SU-DHL-6 (cell line): ENCODE measurements at regions not wholly inside any gene's neighbourhood (a gene's known extent, or its start where the extent isn't known, plus 50 kb on each side); places are given as distances from the start of the nearest gene placed in this dataset.

ENCODE experiments used
- H2AFZ ChIP-seq: fragments of 200-600 bp; sonication (generic); 2 replicates; pipeline ENCODE4 v1.6.1; 2014; ENCODE audit warnings: low read depth, mild to moderate bottlenecking, moderate library complexity, mixed read lengths, antibody characterized with exemption, low read length; ENCODE audit not compliant: severe bottlenecking
- H3F3A ChIP-seq: fragments of 200-600 bp; shearing (Covaris generic); 2 replicates; pipeline ENCODE4 v1.6.0; 2016; ENCODE audit warnings: antibody characterized with exemption, mild to moderate bottlenecking; ENCODE audit not compliant: insufficient read depth
- H3K27ac ChIP-seq: fragments of 200-600 bp; sonication (generic); 2 replicates; pipeline ENCODE4 v1.5.1; 2016; ENCODE audit warnings: low read depth, mild to moderate bottlenecking, low read length, moderate library complexity, mixed read lengths
- H3K27me3 ChIP-seq: fragments of 200-600 bp; sonication (generic), shearing (Covaris generic); 2 replicates; pipeline ENCODE4 v1.6.0; 2014; ENCODE audit warnings: mild to moderate bottlenecking, low read length
- H3K36me3 ChIP-seq: fragments of 200-600 bp; sonication (generic); 2 replicates; pipeline ENCODE4 v1.6.1; 2014; ENCODE audit warnings: mild to moderate bottlenecking, low read length, mixed read lengths
- H3K4me2 ChIP-seq: fragments of 300-600, 200-600 bp; shearing (Covaris generic), sonication (generic); 2 replicates; pipeline ENCODE4 v1.6.0; 2014; ENCODE audit warnings: low read length, low read depth, mild to moderate bottlenecking; ENCODE audit not compliant: poor library complexity, severe bottlenecking
- H3K4me3 ChIP-seq: fragments of 200-600 bp; sonication (generic); 2 replicates; pipeline ENCODE4 v1.5.1; 2014; ENCODE audit warnings: antibody characterized with exemption, low read length, mild to moderate bottlenecking, mixed read lengths; ENCODE audit not compliant: insufficient read depth, poor library complexity, severe bottlenecking
- H3K79me2 ChIP-seq: fragments of 200-600 bp; sonication (generic); 2 replicates; pipeline ENCODE4 v1.6.1; 2014; ENCODE audit warnings: mild to moderate bottlenecking, low read length, moderate library complexity; ENCODE audit not compliant: insufficient read depth
- H3K9ac ChIP-seq: fragments of 200-600 bp; sonication (generic); 2 replicates; pipeline ENCODE4 v1.7.0; 2014; ENCODE audit warnings: mild to moderate bottlenecking, low read length
- H3K9me2 ChIP-seq: fragments of 200-600 bp; sonication (generic); replicated peaks from 2 replicates; pipeline ENCODE4 v1.6.1; 2014; ENCODE audit warnings: low read length; ENCODE audit not compliant: insufficient read depth
- H3K9me3 ChIP-seq: fragments of 200-600 bp; sonication (generic); 2 replicates; pipeline ENCODE4 v1.6.1; 2014; ENCODE audit warnings: low read length, mixed read lengths; ENCODE audit not compliant: insufficient read depth
- H4K20me1 ChIP-seq: fragments of 200-600 bp; sonication (generic); 2 replicates; pipeline ENCODE4 v1.6.1; 2014; ENCODE audit warnings: low read depth, mild to moderate bottlenecking, antibody characterized with exemption, low read length, moderate library complexity, mixed read lengths
- EZH2phosphoT487 ChIP-seq: fragments of 200-600 bp; sonication (generic), shearing (Covaris generic); conservative IDR thresholded peaks from 2 replicates; pipeline ENCODE4 v1.6.1; 2018; ENCODE audit warnings: mild to moderate bottlenecking, antibody characterized with exemption, low read length, moderate library complexity, mixed read lengths
- TF ChIP-seq, protein P1 (sequence below): fragments of 200-600 bp; sonication (generic); IDR thresholded peaks from one replicate; pipeline ENCODE4 v1.5.1; 2017; ENCODE audit warnings: antibody characterized with exemption, mild to moderate bottlenecking, low read length, moderate library complexity; ENCODE audit not compliant: insufficient read depth, poor library complexity, severe bottlenecking

DNA sequence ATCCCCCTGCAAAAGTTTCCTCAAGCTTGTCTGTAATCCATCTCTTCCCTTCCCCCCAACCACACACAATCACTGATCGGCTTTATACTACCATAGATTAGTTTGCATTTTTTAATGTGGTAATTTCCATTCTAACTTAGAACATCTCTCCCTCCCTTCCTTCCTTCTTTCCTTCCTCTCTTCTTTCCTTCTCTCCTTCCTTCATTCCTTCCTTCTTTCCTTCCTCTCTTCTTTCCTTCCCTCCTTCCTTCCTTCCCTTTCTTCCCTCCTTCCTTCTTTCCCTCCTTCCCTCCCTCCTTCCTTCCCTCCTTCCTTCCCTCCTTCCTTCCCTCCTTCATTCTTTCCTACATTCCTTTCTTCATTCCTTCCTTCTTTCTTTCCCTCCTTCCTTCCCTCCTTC lies 166.2 kb upstream of the MSX2 start:
- H3K36me3 ChIP-seq: no peaks in the 10 kb centered on the region
- no peak overlapping the region for H2AFZ ChIP-seq
- H3K4me3 ChIP-seq: no peak overlapping the region
- H3K27ac ChIP-seq: no peak overlapping the region
- H3K9me3 ChIP-seq: no peaks in the 10 kb centered on the region
- no peaks in the 10 kb centered on the region for H3K79me2 ChIP-seq
- no peak overlapping the region for H3K4me2 ChIP-seq
- TF ChIP-seq, protein P1, sequence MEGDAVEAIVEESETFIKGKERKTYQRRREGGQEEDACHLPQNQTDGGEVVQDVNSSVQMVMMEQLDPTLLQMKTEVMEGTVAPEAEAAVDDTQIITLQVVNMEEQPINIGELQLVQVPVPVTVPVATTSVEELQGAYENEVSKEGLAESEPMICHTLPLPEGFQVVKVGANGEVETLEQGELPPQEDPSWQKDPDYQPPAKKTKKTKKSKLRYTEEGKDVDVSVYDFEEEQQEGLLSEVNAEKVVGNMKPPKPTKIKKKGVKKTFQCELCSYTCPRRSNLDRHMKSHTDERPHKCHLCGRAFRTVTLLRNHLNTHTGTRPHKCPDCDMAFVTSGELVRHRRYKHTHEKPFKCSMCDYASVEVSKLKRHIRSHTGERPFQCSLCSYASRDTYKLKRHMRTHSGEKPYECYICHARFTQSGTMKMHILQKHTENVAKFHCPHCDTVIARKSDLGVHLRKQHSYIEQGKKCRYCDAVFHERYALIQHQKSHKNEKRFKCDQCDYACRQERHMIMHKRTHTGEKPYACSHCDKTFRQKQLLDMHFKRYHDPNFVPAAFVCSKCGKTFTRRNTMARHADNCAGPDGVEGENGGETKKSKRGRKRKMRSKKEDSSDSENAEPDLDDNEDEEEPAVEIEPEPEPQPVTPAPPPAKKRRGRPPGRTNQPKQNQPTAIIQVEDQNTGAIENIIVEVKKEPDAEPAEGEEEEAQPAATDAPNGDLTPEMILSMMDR: no peak
- no peak for TF ChIP-seq EZH2phosphoT487
- H3K9ac ChIP-seq: no peak overlapping the region
- H3K9me2 ChIP-seq: no peaks in the 10 kb centered on the region
- H3F3A ChIP-seq: no peaks in the 10 kb centered on the region
- no peaks in the 10 kb centered on the region for H3K27me3 ChIP-seq
- no peaks in the 10 kb centered on the region for H4K20me1 ChIP-seq

DNA sequence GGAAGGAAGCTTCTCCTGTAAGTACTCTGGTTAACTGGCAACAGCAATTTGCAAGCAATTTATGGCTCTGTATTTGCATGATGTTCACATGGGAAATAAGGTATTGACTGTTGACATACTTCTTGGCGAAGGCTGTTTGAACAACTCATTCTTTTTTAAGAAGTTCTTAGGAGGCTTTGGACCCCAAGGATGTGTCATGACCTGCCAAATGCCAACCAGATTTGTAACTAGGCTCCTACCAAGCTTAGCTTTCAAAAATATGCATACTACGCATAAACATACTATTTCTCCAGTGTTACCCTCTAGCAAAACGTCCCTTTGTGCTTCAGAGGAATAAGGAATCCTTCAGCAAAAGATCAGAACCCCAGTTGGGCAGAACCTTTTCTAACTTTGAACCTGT lies 165.2 kb upstream of the MSX2 start:
- no peaks in the 10 kb centered on the region for H3K79me2 ChIP-seq
- TF ChIP-seq, protein P1: no peak
- no peak for TF ChIP-seq EZH2phosphoT487
- no peaks in the 10 kb centered on the region for H3K27me3 ChIP-seq
- no peak overlapping the region for H3K4me3 ChIP-seq
- H3F3A ChIP-seq: no peaks in the 10 kb centered on the region
- no peak overlapping the region for H2AFZ ChIP-seq
- no peaks in the 10 kb centered on the region for H4K20me1 ChIP-seq
- no peak overlapping the region for H3K4me2 ChIP-seq
- no peaks in the 10 kb centered on the region for H3K9me2 ChIP-seq
- no peaks in the 10 kb centered on the region for H3K9me3 ChIP-seq
- no peaks in the 10 kb centered on the region for H3K36me3 ChIP-seq
- no peak overlapping the region for H3K9ac ChIP-seq
- H3K27ac ChIP-seq: no peak overlapping the region

- Histone ChIP-seq H3K27ac (no peak overlapping the region), H3K79me2 (no peaks in the 10 kb centered on the region), H3K36me3 (no peaks in the 10 kb centered on the region), H3K9ac (no peak overlapping the region), H3K4me3 (no peak overlapping the region), H3F3A (no peaks in the 10 kb centered on the region), H3K9me3 (no peaks in the 10 kb centered on the region), H2AFZ (no peak overlapping the region), H3K27me3 (no peaks in the 10 kb centered on the region), H3K9me2 (no peaks in the 10 kb centered on the region), H4K20me1 (no peaks in the 10 kb centered on the region), H3K4me2 (no peak overlapping the region)
- TF ChIP-seq EZH2phosphoT487: no peak
- TF ChIP-seq, protein P1: no peak
Observed at GRCh38 chr5:174559566-174560090, 164.8 kb upstream of the MSX2 start.
